NCI-H128 (cell line): ENCODE measurements at regions not wholly inside any gene's neighbourhood (a gene's known extent, or its start where the extent isn't known, plus 50 kb on each side); places are given as distances from the start of the nearest gene placed in this dataset.

ENCODE experiments used
- DNase-seq: peaks from one replicate; lab custom pipeline; 2025; ENCODE audit not compliant: unreplicated experiment; lab: John Stamatoyannopoulos, UW

DNA sequence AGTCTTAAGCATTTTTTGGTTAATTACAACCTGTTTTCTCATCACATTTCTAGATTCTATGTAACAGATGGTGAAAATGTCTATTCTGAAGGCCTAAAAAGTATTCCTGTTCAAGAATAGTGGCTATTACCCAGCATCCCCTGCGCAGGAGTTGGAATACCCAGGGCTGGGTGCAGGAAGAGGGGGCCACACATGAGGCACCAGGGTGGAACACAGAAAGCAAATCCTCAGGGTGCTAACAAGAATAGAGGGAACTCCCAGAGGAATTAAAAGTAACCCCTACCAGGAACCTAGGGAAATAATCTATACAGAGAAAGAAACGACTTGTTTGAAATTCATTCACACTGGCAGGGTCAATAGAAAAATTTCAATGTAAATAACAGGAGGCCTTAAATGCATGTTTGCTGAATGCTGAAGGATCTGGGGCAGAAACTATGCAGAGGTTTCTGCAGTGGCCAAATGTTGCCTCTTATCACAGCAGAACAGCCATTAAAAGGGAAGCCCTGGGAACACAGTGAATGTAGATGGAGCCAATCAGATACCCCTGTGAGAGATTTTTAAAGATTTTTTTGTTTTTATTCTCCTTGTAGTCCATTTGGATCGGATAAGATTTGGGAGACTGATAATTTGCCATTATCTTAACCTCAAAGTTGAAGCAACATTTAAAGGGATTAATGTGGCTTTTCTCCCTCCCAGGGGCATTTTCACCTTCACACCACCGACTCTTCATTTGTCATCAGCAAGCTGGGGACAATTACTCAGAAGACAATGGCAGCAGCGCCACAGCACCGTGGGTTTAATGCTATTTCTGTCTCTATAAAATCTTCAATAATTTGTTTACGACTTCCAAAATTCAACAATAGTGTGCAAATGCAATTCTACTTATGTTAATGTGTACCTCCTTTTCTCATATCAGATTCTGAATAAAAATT is 196.0 kb upstream of the PSMD7 start:
- no peak for DNase-seq

DNA sequence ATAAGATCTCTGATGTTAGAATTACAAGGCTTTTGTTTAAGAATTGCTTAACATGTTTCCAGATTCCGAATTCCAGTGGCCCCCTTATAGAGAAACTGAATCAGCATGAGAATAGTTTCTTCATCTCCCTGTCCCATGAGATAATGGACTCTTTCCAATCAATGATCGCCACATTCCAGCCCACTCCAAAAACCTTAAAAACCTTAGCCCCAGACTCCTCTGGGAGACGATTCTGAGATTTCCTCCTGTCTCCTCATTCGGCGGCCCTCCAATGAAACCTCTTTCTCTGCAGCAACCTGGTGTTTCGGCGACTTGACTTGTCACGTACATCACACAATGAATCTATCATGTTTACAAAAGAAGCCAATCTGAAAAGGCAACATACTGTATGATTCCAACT is 197.1 kb upstream of the PSMD7 start:
- no peak for DNase-seq

DNA sequence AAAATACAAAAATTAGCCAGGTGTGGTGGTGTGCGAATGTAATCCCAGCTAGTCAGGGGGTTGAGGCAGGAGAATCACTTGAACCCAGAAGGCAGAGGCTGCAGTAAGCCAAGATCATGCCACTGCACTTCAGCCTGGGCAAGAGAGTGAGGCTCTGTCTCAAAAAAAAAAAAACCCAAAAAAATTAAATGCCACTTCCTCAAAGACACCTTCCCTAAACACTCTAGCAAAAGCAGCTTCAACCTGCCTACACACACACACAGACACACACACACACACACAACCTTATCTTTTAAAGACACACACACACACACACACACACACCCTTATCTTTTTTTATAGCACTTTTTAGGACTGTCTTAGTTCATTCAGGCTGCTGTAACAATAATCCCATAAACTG is 201.7 kb upstream of the PSMD7 start:
- DNase-seq = no peak

DNA sequence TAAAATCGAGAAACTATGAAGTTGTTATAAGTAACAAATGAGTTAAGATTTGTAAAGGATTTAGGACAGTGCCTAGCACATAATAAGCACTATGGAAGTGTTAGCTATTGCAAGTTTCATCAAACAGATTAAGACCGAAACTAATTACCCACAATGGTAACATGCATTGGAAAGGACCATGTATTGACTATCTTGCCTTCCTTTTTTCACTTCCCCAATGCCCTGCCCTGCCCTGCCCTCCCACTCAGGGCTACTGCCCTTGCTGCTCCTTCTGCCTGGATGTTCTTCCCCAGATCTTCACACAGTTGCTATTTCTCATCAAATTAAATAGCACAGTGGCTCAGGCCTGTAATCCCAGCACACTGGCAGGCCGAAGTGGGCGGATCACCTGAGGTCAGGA is 202.1 kb upstream of the PSMD7 start:
- DNase-seq = no peak

DNA sequence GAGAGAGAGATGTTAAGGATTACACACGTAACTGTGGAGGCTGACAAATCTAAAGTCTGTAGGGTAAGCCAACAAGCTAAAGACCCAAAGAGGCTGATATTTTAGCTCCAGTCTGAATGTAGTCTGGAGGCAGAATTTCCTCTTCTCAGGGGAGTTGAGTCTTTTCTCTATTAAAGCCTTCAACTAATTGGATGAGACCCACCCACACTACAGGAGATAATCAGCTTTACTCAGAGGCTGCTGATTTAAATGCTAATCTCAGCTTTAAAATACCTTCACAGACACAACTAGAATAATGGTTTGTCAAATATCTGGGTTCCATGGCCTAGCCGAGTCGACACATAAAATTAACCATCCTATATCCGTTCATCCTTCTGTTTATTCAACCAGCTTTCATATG is 204.3 kb upstream of the PSMD7 start:
- DNase-seq = no peak

DNA sequence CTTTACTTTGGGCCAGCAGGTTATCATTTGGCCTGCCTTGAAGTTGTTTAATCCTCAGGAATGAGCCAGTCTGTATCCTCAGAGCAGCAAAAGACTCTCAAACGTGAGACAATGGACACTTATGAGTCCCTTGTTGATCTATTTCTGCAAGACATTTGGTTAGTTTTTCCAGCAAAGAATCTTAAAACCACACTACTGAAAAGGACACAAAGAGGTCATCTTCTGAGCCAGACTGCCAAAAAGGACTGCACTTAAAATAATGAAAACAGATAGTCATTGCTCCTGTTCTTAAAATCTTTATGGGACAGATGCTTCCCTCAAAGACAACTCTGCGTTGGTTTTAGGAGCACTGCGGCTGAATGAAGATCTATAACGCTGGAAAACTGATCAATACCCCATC is 205.7 kb upstream of the PSMD7 start:
- no peak for DNase-seq

DNA sequence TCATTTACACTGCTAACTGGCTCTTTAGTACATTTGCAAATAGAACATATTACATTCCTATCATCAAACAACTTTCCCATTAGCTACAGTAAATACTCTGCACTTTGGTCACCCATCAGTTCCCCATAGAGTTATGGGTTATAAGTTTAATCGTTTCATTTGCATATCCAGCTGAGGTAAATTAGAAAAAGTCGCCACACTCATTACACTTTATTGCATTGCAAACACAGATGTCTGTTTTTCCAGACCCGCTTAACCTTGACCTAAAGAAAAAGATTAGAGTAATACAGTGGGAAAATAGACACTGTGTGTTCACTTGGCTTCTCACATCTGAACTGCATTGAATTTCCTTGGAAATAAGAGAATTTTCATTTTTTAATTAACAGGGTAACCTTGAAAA is 213.1 kb upstream of the PSMD7 start:
- DNase-seq = no peak

DNA sequence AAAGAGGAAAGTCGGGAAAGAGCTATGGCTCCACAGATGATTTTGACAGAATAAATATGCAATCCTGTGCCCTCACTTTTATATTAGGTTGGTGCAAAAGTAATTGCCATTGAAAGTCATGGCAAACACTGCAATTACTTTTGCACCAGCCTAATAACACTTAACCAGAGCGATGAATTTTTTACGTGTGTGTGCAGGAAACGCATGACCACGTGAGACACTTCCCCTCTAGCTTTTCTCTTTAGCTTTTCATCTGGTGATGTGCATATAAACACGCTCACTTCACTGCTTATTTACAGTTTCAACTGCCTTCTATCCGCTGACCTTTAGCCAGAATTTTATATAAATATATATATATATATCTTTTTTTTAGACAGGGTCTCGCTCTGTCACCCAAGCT is 216.3 kb upstream of the PSMD7 start:
- no peak for DNase-seq

DNA sequence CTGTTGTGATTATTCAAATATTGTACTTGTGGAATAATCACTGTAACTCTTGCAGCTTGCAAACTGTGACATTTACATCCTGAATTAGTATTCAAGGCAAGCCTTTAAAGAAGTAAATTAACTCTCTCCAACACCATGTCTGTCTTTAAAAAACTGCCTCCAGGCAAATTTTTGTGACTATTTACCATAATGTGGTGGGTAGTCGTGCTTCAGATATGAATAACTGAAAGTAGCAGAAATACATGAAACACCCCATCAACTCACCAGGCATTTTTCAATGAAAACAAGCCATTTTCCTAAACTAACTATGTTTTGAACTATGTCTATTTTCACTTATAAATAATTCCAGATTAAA is 217.4 kb upstream of the PSMD7 start:
- no peak for DNase-seq

DNA sequence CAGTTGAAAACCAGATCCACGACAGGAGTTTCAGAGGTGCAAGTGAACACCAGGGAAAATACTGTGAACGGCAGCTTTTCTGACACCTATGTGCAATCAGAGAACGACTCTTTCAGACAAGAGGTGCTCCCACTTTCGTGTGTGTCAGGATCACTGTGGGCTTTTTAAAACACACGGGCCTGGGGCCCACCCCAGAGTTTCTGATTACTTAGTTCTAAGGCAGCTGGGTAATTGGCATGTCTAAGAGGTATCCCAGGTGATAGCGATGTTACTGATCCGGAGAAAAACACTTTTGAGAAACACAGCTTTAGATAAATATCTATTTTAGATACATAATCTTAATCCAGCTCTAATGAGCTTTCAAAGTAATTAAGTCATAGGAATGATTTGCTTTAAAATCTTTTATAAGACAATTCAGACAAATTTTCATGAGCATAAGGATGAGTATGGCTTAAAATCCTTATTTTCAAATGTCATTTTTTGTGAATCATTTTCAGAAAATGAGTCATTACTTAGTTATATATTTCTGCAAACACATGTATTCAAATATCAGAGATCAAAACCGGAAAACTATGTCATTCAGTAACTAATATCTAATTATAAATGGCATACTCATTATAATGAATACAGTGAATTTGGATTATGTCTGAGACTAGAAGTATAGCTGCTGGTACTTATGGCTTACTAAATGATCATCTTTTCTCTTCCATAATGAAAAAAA is 217.9 kb upstream of the PSMD7 start:
- DNase-seq = no peak

DNA sequence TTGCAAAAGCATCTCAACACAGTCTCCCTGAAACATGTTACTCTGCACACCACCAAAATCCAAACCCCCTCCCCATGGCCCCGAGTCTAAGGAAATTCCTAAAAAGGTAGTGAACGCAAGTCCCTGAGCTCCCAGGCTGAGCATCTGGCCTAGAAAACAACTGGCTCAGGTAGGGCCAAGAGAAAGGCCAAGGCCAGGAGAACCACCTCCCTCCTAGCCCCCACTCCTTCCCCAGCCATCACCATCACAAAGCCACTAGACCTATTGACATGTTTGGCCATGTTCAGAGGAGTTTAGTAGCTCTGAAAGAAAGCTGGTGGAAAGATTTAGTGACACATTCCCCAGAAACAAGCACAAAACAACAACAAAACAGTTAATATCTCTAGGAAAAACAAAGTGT is 220.0 kb upstream of the PSMD7 start:
- no peak for DNase-seq

DNA sequence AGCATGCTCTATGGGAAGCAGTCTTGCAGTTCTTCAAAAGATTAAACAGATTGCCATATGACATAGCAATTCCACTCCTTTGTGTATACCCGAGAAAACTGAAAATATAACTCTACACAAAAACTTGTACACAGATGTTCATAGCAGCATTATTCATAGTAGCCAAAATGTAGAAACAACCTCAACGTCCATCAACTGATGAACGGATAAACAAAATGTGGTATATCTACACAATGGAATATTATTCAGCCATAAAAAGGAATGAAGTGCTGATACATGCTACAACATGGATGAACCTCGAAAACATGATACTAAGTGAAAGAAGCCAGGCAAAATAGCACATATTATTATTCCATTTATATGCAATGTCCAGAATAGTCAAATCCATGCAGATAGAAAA is 221.2 kb upstream of the PSMD7 start:
- DNase-seq = no peak

DNA sequence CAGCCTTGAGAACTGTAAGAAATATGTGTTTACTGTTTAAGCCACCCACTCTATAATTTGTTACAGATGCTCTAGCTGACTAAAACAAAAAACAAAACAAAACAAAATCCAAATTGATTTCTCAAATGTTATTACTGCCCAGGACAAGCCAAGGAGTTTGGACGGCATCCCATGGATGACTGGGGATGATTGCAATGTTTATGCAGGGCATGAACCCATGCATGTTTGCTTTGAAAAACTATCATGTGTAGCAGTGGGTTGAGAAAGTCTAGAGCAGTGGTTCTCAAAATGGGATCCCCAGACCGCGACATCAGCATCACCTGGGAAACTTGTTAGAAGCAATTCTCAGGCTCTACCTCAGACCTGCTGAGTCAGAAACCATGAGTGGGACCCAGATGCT is 223.2 kb upstream of the PSMD7 start:
- no peak for DNase-seq

DNA sequence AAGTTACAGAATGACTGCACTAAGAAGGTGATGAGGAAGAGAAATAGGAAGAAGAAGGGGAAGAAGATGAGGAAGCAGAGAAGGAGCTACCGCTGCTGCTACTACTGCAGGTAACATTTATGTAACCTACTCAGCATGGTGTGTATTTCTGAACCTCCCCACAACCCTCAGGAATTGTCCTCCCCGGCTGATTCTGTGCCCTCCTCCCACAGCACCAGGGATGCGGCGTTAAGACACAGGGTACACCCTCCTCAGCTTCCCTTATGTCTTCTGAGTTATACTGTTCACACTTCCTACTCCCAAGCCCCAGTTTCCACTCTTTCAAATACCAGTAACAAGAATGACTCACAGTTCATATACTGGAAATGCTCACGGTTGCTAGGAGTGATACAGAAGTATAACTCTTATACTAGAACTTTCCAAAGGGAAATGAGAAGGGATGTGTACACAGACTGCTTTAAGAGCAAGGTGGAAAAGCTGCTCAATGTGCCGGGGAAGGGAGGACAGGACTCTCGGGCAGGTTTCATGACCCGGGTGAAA is 224.5 kb upstream of the PSMD7 start:
- no peak for DNase-seq

DNA sequence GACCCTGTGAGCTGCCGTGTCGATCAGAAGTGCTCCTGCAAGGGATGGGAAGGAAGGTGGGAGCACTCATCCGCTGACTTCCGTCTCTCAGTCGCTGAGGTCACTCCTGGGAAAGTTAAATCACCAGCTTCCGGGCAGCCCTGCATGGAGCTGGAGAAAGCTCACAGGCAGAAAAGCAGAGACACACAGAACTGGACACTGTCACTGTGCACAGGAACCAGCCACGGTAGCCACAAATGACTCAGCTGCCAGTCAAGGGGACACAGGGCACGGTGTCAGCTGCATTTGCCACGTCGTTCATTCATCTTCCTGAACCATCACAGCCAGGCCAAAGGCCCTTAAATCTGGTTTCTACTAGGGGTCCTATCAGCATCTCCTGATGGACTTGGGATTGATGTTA is 226.4 kb upstream of the PSMD7 start:
- no peak for DNase-seq

DNA sequence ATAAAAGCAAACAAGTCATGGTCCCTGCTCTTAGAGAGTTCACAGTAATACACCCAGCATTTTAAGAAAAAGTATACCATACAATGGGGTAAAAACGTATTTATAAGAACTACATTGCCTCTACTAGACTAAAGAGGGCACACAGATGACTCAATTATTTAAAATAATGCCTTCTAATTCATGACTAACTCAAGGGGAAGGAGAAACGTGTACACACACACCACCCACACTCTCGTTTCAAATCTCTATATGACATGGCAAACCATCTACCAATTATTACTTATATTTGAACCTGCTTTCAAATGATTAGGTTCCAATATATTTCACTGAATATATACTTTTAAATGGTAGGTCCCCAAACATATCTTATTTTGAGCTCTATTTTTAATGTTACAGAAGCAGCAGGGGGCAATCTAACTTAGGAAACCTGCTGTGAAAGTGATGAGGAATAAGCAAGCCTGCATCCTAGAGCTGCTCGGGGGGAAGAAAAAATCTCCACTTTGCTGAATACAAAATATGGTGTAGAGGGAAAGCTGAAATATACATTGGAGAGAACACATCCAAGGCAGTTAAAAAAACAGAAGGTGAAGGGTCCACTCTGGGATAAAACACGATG is 232.4 kb upstream of the PSMD7 start:
- DNase-seq = no peak

DNA sequence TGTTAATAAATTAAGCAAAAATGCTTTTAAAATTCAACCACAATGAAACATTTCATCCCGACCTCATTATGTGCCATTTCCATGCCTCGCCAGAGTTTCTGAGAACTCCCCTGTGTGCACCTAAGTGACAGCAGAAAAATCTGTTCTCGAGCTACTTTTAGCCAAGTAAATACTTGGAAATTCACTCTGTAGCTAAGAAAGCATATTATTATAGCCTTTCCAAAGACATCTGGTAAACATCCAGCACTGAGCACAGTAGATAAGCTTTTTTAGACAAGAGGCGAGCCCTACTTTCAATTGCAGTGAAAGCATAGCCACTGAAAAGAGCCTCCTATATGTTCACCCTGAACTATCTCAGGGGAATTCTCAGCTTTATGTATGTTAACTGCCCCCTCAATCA is 242.8 kb upstream of the PSMD7 start:
- no peak for DNase-seq

DNA sequence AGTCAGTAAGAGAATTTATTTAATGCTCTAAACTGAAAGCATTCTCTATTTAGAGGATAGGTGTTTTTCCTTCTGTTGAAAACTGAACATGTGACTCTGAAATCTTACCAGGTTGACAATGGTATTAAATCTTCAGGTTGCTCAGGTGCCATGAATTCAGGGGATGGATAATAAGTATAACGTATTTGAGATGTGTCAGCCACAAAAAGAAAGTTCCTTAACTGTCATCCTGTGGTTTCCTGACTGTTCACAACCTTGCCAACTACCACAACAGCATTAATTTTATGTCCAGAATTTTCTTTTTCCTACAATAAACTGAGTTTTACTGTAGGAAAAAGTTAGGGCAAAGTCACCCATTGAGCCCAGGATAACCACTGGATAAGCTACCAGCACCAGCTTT is 243.3 kb upstream of the PSMD7 start:
- no peak for DNase-seq

DNA sequence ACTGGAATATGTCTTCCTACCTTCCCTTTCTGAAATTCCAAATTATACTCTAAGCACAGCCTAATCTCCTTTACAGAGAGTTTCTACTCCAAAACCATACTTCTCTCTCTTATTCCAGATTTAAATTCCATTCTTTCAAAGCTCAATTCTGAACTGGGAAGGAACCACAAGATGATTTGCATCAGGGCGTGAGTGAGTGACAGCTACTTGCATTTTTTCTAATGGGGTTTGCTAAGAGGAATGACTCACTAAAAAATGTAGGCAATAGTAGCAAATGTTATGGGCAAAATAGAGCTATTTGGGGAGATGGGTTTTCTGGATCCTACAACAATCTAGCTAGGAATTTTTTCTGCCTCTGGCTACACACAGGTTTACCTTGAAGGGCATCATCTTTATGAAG is 244.6 kb upstream of the PSMD7 start:
- DNase-seq = no peak

DNA sequence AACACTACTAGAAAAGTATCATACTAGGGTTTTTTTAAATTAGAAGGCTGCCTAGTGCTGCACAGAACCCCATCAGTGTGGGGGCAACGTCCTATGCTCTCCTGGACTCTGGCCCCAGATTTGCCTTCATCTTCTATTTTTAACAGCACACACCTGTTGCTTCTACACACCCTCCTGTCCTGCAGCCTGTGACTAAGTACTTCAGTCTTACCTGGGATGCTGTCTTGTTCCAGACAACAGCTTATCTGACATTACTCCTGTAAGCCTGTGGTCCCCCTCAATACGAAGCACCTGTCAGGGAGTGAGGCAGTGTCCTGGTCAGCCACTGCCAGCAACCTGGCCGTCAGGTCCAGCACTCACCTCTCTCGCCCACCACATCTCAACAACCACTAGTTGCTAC is 247.6 kb upstream of the PSMD7 start:
- DNase-seq = no peak

DNA sequence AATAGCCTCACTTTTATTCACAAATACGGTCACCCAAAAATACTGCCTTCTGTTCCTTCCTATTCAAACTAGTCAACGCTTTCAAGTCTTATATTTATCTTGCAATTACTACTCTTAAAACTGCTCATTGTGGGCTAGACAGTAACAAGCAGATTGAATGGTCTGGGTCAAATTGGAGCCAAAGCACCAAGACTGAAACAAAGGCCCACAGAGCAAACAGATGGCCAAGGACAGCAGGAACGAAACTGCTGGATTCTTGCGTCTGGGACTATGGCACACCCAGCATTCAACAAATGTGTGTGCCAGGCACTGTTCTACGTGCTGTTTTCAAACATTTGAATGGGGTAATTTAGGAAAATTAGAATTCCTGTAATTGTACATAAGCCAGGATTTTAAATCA is 250.1 kb upstream of the PSMD7 start:
- no peak for DNase-seq

DNA sequence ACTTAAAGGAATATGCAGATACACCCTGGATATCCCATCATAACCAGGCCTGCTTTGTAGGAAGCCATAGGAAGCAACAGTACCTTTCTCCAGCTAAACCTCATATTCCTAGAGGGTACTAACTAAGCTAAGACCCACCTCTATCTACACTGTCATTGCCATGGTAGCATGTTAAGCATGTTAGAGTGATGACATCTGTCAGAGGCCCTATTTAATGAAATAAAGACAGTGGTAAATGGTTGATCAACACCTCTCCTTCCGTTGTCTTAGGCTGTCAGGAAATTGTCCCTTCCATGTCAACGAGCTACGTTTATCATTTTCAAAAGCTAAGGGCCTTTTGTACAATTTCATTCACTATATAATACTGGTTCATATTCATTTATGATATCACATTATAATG is 251.1 kb upstream of the PSMD7 start:
- DNase-seq = no peak
